ENCODE measurements at regions not wholly inside any gene's neighbourhood (a gene's known extent, or its start where the extent isn't known, plus 50 kb on each side); places are given as distances from the start of the nearest gene placed in this dataset.

- TF ChIP-seq CTCF (IDR thresholded peaks at IDR 0.05) (no peak), POLR2A (IDR thresholded peaks at IDR 0.05) (no peak), EP300 (IDR thresholded peaks at IDR 0.05) (no peak), POLR2AphosphoS5 (IDR thresholded peaks at IDR 0.05) (no peak)
These were observed 90.8 kb upstream of the USP29 start for GRCh38 chr19:57028804-57029525.
